Activated CD8-positive, alpha-beta memory T cell treated with anti-CD3 and anti-CD28 coated beads for 48 hours (primary cell): ENCODE measurements at regions not wholly inside any gene's neighbourhood (a gene's known extent, or its start where the extent isn't known, plus 50 kb on each side); places are given as distances from the start of the nearest gene placed in this dataset.

ENCODE experiments used
- DNase-seq, 3 experiments: peaks; one replicate each; pipeline ENCODE4 v3.0.0-alpha.2; 2020; ENCODE audit warnings: low read depth in 2 of 3, low spot score in 2 of 3

DNA sequence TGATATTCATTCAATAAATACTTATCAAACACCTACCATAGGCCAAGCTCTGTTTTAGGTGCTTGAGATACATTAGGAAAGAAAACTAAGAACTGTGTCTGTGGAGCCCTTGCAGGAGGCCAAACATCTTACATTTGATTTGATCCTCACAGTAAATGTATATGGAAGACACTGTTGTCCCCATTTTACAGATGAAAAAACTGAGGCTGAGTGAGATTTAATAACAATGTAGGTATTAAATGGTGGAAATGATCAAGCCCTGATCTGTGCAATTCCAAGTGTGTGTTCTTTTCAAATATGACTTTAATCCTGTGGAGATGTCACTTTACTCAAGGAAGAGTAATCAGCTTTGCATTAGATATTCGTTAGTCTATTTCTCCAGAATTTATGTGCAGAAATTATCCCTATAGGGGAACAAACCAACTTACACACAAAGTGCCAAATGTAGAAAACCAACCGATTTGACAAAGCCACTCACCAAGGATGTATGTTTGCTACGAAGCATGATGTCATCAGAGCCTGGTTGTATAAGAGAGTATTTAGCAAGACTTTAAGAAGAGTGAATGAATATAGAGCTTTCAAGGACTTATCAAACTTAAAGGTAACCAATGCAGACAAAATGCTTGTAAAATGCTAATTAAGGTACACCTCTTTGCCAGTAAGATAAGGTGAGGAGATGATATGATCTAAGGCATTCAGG lies 153.9 kb upstream of the NFIB start:
- DNase-seq: no peak

DNA sequence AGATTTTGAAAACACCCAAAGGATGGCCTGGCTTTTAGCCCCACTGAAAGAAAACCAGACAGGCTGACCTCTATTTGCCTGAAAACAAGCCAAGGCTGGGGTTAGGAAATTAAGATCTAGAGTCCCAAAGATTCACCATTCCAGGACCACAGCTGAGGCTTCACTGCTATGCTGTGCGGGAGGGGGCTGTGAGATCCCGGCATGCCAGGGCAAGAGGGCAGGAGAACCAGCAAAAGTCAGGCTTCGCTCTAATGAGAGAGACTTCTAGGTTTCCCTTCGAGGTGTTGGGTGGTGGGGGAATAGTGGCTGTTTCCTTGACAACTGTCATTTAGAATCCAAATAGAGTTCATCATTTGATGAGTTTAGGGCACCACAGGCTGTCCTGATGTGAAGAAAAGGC lies 152.9 kb upstream of the NFIB start:
- DNase-seq: no peak

DNA sequence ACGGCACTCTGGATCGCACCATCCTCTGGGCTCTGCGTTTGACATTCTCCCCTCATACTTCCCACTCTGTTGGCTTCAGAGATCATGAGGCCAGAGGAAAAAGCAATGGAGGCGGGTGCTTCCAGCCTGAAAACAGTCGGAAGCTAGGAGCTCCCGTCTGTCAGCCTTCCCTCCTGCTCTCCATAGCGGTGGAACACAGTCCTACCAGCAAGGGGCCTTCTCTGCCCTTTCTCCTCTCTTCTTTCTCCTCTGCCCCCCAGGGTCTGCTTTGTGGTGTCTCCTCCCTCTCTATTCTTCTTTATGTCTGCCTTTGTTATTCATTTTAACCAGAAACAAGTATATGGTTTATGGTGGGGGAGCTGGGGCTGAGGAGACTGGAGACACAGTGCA lies 152.5 kb upstream of the NFIB start:
- DNase-seq: no peak

DNA sequence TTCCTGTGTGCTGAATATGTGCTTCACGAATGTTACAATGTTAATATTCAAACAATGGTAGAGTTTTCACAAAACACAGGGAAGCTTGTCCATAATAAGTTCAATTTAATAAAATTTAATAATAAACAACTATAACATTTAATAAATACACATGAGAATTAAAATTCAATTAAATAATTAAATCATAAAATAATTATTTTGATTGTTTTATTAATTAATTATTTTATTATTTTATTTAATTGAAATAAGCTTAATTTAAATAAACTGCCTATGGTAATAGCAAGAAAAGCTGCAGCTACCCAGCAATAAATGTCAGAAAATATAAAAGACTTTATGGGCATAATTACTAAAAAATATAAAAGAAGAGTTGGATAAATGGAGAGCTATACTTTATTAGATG lies 149.0 kb upstream of the NFIB start:
- no peak for DNase-seq

DNA sequence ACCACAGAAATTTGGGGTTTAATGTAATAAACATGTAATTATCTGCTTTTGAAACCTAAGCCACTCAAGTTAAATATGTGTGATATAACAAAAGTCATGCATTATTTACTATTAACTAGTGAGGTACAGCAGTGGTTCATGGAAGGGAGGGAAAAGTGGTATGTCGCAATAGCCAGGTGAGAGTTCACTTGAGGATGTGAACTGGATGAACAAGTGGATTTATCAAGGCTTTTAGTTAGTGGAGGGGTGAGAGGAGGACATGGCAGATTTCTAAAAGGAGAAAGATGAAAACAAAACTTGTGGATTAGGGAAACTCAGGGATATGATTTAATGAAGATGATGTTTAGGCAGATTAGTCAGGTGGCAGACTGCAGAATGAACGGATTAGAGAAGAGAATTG lies 141.3 kb upstream of the NFIB start:
- DNase-seq: no peak

DNA sequence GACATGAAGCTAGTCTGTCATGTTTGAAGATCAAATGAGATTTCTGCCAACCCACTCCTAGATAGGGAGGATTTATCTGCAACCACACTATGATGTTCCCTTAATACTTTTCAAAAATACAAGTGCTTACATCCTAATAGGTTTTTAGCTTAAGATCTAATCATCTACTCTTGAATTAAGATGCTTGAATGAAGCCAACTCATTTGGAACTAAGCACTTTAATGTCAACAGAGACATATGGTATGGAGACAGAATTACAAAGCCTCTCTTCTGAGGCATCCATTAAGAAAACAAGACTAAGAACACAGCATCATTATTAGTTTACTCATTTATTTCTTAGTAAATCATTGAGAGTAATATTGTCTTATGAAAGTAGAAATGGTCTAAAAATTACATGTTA lies 139.3 kb upstream of the NFIB start:
- no peak for DNase-seq

DNA sequence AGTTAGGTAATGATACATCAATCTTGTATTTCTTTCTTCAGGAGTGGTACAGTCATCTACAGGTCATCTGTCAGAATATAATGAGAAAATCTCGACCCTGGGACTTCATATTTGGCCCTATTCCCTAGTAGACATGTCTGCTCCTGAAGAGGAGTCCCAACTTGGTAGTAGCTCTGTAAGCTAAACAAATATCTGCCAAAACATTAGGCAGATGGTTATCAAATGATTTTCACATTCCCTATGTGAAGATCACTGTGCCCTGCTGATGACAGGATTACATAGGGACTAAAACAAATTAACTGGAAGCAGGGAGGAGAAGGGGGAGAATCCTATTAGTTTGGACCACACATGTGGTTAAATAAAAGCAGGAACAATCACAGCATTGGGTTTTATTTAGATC lies 138.6 kb upstream of the NFIB start:
- DNase-seq: no peak

DNA sequence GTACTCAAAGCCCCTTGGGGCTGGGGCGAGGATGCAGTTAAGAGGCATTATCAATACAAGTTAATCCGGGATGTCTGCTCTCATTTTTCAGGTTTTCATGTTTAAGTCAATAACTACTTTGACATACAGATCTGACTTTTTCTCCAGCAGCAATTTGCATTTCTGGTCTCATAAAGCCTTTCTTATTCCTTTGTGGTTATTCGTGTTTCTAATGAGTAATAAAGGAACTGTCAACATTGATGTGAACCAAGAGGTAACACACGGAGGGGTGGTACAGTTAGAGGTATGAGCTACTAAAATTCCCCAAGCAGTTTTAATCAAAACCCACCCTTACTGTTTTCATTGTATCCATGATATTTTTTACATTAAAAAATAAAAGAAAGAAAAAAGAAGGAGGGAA lies 138.0 kb upstream of the NFIB start:
- no peak for DNase-seq

DNA sequence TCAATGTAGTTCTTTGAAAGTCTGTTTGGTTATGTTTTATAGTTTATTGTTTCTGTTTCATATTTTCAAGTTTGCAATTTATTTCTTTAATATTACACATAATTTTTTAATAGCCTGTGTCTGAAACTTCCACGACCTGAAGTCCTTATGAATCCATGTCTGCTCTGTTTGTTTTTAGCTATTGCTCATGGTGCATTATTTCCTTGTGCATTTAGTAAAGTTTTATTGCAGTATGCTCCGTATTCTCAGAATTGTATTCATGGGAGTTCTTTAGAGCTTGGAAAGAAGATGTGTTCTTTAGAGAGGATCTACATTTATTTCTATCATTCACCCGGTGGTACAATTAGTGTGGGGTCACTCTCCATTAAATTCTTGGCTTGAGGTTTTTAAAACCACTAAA lies 133.2 kb upstream of the NFIB start:
- no peak for DNase-seq

DNA sequence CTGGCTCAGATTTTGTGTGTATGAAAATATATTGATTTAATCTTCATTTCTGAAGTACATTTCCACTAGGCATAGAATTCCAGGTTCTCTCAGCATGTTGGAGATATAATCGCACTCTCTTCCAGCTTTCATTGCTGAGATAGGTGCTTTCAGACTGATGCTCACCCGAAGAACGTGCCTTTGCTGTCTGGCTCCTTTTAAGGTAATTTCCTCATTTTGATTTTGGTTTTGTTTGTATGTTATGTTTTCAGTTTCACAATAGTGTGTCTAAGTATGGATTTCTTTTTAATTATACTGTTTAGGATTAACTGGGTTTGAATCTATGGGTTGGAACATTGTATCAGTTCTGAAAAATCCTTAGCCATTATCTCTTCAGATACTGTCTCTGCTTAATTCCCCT lies 132.0 kb upstream of the NFIB start:
- no peak for DNase-seq

DNA sequence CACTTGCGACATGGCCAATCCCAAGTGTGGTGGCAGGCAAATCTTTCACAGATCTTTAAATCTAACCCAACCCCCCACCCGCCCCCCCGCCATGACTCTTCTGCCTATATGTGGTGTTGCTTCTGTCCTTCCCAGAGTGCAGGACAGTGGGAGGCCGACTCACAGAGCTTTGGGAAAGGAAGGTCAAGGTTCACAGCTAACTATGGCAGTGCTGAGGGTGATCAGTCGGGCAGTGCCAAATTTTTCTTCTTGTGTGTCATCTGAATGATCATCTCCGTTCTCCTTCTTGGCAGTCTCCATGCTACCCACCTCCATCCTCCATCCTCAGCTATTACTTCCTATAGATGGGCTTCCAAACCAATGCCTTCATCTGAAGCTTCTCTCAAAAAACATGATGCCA lies 129.0 kb upstream of the NFIB start:
- no peak for DNase-seq

DNA sequence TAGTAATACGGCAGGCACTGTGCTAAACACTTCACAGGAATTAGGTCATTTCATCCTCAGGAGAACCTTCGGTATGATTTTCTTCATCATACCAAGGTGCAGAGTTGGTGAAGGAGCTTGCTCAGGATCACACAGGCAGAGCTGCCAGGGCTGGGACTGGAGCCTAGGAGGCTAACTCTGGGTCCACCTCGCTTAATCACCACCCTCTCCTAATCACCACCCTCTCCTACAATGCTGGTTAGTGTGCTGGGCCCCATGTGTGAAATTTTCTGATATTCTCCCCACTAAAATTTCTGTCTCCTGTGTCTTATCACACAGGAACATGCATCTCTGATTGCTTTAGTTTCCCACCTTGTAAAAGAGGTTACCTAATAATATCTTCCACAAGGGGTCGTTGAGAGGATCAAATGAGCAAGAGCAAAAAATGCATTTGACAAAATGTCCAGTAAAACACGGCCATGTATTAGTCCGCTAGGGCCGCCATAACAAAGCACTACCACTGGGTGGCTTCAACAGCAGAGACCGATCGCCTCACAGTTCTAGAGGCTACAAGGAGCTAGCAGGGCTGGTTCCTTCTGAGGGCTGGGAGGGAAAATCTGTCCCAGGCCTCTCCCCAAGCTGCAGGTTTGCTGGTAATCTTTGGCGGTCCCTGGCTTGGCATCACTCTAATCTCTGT lies 128.2 kb upstream of the NFIB start:
- no peak for DNase-seq

DNA sequence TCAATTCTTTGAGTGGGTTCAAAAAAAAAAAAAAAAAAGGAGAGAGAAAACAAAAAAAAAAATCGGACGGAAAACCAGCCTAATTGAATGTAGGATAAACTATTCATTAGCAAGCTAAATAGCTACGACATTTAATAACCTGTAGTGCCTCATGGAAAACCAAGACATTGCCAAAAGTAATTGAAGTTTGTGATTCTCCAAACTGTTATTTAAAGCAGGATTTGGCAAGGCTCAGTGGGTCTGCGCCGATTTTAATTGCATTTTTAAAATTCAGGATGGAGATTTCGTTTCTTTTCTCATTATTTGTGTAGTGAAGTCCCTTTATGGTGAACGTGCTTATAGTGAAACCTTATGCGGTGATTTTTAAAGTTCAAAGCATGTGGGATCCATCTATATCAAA lies 127.2 kb upstream of the NFIB start:
- DNase-seq: no peak

DNA sequence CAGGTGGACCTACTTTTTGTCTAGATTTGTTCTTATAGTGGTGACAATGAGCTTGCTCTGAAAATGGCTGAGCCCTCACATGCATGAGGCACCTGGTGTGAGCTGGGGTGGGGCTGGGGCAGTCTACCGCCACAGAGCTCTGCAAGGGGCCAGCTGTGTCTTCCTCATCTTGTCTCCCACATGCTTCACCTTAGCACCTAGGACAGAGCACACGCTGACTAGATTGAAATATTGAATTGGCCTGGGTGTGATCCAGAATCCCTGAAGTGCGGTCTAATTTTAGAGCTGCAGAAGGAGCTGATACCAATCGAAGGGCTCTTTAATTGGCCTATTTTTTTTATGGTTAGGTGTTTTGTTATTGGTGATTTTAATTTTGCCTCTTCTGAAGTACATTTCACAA lies 126.1 kb upstream of the NFIB start:
- DNase-seq: no peak

DNA sequence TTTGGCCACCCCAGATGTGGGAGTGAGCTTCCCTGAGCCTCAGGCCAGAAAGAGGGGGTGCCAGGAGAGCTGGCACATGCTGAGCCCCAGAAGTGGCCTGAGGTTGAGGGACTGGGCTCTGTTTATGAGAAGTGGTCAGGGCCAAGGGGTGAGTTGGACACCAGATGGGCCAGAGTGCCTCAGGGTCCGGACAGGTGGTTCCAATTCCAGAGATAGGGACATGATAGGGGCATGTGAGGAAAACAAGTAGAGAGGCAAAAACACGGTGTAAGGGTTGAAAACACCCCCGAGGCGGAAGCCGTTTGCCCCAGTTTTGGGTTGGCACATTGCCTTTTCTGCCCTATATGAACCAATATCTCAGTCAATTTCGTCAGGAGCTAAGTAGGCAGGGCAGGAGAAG lies 125.6 kb upstream of the NFIB start:
- DNase-seq: no peak

DNA sequence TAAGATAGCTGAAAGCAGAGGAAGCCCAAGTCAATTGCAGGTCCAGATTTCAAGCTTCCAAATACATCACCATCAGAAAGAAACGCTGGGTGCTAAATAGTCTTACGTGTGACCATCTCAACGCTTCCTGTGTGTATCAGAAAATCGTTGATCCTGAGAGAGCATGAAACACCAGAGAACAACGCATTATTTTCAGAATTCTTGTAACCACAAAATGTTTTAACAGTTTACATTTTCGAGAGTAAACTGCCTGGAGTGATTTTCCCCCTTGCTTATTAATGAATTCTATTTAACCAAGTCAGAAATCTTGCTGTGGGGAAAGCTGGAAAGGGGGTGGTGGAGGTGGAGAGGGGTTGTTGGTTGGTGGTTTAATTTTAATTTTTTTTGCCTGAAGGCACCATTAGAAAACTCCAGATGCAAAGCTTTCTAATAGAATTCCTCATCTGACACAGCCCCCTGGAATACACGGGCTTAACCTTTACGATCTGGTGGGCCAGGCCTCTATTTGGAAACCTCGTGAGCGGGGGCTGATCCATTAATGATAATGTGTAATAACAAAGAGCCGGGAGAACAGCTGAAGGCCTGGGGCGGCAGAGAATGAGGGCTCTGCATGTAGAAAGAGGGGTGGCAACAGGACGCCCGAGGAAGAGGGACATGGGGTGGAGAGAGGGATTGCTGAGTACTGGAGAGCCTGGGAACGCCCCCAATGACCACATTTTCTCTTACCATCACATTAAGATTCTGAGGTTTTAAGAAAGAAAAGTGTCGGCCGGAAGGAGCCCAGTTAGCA lies 124.5 kb upstream of the NFIB start:
- DNase-seq: no peak

DNA sequence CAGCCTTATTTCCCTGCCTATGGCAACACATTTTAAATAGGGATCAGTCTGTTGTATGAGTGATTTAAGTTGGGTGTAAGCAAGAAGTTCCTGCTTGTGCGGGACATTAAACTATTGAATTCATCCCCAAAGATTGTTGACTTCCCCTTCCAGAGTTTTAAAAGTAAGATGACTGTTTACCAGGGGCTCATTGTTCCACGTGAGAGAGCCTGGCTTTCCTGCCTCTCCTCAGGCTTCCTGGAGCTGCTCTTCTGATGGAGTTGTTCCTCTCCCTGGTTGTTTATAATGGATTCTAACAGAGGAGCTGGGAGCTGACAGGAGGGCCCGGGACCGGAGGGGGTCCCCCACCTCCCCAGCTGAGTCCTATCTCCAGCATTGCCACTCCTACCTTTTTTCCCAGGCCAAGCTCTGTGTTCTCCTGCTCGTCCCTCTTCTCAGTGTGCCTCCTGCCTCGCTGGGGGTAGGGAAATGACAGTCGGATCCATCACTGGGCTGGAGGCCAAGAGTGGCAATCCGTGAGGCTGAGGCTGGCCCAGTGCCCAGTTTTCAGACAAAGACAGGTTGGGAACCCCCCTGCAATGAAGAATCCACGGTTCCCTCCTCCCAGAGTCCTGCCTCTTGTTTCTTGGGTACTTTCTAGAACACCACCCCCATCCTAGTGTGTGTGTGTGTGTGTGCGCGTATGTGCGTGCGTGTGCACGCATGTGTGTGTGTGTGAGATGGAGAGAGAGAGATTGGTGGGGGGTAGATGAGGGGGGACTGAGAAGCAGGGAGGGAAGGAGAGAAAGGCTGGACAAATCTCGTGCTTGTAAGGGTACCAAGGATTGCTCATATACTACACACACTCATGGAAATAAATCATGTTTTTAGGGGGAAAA lies 123.7 kb upstream of the NFIB start:
- DNase-seq: no peak

DNA sequence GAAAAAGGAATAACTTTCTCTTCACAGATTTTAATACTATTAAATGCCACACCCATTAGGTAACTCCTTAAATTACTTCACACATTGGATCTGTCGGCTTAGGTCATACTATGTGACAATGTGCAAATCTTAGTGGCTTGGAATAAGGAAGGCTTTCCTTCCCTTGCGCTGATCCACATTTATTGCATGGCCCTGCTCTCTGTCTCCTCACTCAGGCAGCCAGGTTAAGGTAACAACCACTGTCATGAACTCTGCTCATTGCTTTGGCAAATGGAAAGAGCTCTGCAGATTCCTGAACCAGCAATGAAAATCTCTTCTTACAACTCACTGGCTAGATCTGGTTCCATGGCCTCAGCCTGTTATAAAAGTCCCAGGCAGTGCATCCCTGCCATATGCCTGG lies 121.9 kb upstream of the NFIB start:
- DNase-seq: no peak

DNA sequence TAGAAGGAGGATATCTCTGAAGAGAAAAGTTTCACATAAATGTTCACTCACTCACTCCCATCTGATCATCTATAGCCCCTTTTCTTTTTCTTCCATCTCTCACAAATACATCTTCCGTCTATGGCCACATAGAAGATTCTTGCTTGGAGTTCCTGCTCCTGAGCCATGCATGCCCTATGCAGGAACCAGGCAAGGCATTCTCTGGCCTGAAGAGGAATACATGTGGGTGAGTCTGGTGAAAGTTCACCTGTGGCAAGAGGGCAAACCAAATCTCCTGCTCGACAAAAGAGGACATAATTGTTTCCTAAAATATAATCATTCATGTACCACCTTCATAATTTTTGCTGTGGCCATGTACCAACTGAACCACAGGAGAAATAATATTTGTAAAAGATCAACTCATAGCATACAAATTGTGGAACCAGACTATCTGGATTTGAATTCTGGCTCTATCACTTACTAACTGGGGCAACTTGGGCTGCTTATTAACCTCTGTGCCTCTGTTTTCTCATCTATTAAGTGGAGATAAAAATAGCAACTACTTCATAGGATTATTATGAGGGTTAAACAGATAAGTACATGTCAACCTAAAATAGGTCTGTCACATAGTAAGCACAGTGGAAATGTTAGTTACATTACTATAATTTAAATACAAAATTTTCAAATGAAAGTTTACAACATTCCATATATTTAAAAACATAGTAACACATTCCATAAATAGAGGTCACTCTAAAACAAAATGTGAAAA lies 121.2 kb upstream of the NFIB start:
- DNase-seq: no peak

DNA sequence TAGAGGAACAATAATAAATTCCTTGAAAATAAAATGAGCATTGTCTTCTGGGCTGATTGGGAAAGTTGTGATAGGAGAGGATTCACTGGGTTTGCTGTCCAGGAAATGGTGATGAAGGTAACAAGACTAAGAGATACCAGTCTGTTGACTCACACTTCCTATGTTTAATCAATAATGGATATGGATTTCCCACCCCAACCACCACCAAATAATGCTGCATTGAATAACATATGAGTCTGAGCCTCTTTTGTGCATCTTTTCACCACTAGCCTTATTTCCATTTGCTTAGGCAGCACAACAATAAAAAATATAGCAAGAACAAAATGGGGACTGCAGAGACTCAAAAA lies 120.2 kb upstream of the NFIB start:
- DNase-seq: no peak
